ENCODE measurements at regions not wholly inside any gene's neighbourhood (a gene's known extent, or its start where the extent isn't known, plus 50 kb on each side); places are given as distances from the start of the nearest gene placed in this dataset.

DNA sequence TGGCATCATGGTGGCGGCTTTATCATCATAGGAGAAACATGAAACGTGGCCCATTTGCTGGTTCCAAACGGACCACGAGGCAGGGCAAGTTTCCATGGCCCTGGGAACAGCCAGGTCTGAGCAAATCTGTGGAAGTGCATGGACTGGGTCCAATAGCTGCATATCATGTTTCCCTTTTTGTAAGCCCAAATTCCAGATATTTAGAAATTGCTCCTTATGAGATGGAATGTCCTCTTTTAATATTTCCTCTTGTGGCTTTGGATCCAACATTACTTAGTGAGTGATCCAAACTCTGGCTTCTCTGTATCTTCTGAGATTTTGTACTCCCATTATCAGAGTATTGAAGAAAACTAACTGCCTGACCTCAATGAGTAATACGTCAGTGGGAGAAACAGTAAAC, 79.8 kb upstream of the FBXL7 start:
- no peaks in the 10 kb centered on the region for H3K27me3 ChIP-seq (replicated peaks; ENCODE audit: insufficient read depth, low read depth, low read length, poor library complexity)
- no peak overlapping the region for H3K27ac ChIP-seq (ENCODE audit: low read depth, low read length, poor library complexity, severe bottlenecking)
- DNase-seq (ENCODE audit: low spot score) = no peak
- intact Hi-C loops (cut with micrococcal nuclease; ENCODE audit: unreplicated experiment) = no loop called here
- TF ChIP-seq, protein P1, sequence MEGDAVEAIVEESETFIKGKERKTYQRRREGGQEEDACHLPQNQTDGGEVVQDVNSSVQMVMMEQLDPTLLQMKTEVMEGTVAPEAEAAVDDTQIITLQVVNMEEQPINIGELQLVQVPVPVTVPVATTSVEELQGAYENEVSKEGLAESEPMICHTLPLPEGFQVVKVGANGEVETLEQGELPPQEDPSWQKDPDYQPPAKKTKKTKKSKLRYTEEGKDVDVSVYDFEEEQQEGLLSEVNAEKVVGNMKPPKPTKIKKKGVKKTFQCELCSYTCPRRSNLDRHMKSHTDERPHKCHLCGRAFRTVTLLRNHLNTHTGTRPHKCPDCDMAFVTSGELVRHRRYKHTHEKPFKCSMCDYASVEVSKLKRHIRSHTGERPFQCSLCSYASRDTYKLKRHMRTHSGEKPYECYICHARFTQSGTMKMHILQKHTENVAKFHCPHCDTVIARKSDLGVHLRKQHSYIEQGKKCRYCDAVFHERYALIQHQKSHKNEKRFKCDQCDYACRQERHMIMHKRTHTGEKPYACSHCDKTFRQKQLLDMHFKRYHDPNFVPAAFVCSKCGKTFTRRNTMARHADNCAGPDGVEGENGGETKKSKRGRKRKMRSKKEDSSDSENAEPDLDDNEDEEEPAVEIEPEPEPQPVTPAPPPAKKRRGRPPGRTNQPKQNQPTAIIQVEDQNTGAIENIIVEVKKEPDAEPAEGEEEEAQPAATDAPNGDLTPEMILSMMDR (conservative IDR thresholded peaks at IDR 0.05; ENCODE audit: low read depth, low read length) = no peak
- no peak for TF ChIP-seq EZH2 (IDR thresholded peaks at IDR 0.05; ENCODE audit: borderline replicate concordance, low read depth, low read length, poor library complexity, severe bottlenecking)
- CTCF ChIA-PET = no interaction called here
- no peak overlapping the region for H3K4me3 ChIP-seq (ENCODE audit: low read depth, low read length, poor library complexity, severe bottlenecking)
- BruUV-seq (replicated peaks) = no TSS peak
- no peaks in the 10 kb centered on the region for H3K9me3 ChIP-seq (ENCODE audit: low read depth, low read length, poor library complexity, severe bottlenecking)
- POLR2A ChIA-PET (ENCODE audit: low non-redundant PET) = interaction anchor here (0.8 kb wide), 1 partner anchor 21 kb away, joined by 4 read pairs; no protein-coding TSS in a partner anchor
- H3K4me1 ChIP-seq (ENCODE audit: insufficient read depth, low read length, poor library complexity, severe bottlenecking) = no peaks in the 10 kb centered on the region
- no peaks in the 10 kb centered on the region for H3K36me3 ChIP-seq (ENCODE audit: insufficient read depth, low read length, poor library complexity, severe bottlenecking)

DNA sequence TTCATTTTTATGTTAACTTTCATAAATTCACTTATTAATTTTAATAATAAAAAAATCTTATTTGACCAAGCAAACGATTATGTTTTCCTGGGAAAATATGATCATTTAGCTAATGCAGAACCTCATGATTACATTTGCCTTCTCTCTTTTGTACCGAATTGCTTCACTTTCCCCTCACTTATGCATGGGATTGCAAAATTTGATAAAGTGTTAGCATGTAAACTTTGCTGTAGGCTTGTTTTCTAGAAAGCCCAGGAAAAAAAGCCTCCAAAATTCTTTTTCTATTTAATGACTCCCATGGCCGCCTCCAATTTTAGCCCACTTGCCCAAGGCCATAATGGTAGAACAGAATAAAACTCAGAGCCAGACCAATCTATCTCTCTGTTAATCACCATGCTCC, 82.8 kb upstream of the FBXL7 start:
- ChIA-PET CTCF (no interaction called here), POLR2A (ENCODE audit: low non-redundant PET) (no interaction called here)
- no peak for DNase-seq (ENCODE audit: low spot score)
- no peak overlapping the region for H3K4me3 ChIP-seq (ENCODE audit: low read depth, low read length, poor library complexity, severe bottlenecking)
- no peaks in the 10 kb centered on the region for H3K4me1 ChIP-seq (ENCODE audit: insufficient read depth, low read length, poor library complexity, severe bottlenecking)
- H3K36me3 ChIP-seq (ENCODE audit: insufficient read depth, low read length, poor library complexity, severe bottlenecking) = no peaks in the 10 kb centered on the region
- no TSS peak for BruUV-seq (replicated peaks)
- no peaks in the 10 kb centered on the region for H3K9me3 ChIP-seq (ENCODE audit: low read depth, low read length, poor library complexity, severe bottlenecking)
- TF ChIP-seq, protein P1 (conservative IDR thresholded peaks at IDR 0.05; ENCODE audit: low read depth, low read length) = no peak
- no peak for TF ChIP-seq EZH2 (IDR thresholded peaks at IDR 0.05; ENCODE audit: borderline replicate concordance, low read depth, low read length, poor library complexity, severe bottlenecking)
- H3K27me3 ChIP-seq (replicated peaks; ENCODE audit: insufficient read depth, low read depth, low read length, poor library complexity) = no peaks in the 10 kb centered on the region
- H3K27ac ChIP-seq (ENCODE audit: low read depth, low read length, poor library complexity, severe bottlenecking) = no peak overlapping the region
- intact Hi-C loops (cut with micrococcal nuclease; ENCODE audit: unreplicated experiment) = no loop called here

GRCh38 chr5:15406478-15406877, 93.5 kb upstream of the FBXL7 start:
- no peak for DNase-seq (ENCODE audit: low spot score)
- intact Hi-C loops (cut with micrococcal nuclease; ENCODE audit: unreplicated experiment) = no loop called here
- Histone ChIP-seq H3K4me3 (ENCODE audit: low read depth, low read length, poor library complexity, severe bottlenecking) (no peak overlapping the region), H3K36me3 (ENCODE audit: insufficient read depth, low read length, poor library complexity, severe bottlenecking) (no peaks in the 10 kb centered on the region), H3K9me3 (ENCODE audit: low read depth, low read length, poor library complexity, severe bottlenecking) (peaks cover 8% of the 10 kb centered on the region), H3K27ac (ENCODE audit: low read depth, low read length, poor library complexity, severe bottlenecking) (no peak overlapping the region), H3K27me3 (replicated peaks; ENCODE audit: insufficient read depth, low read depth, low read length, poor library complexity) (no peaks in the 10 kb centered on the region), H3K4me1 (ENCODE audit: insufficient read depth, low read length, poor library complexity, severe bottlenecking) (no peaks in the 10 kb centered on the region)
- TF ChIP-seq, protein P1 (conservative IDR thresholded peaks at IDR 0.05; ENCODE audit: low read depth, low read length) = no peak
- TF ChIP-seq EZH2 (IDR thresholded peaks at IDR 0.05; ENCODE audit: borderline replicate concordance, low read depth, low read length, poor library complexity, severe bottlenecking) = no peak
- POLR2A ChIA-PET (ENCODE audit: low non-redundant PET) = no interaction called here
- CTCF ChIA-PET = no interaction called here
- BruUV-seq (replicated peaks) = no TSS peak
